ENCODE measurements at regions not wholly inside any gene's neighbourhood (a gene's known extent, or its start where the extent isn't known, plus 50 kb on each side); places are given as distances from the start of the nearest gene placed in this dataset.

DNA sequence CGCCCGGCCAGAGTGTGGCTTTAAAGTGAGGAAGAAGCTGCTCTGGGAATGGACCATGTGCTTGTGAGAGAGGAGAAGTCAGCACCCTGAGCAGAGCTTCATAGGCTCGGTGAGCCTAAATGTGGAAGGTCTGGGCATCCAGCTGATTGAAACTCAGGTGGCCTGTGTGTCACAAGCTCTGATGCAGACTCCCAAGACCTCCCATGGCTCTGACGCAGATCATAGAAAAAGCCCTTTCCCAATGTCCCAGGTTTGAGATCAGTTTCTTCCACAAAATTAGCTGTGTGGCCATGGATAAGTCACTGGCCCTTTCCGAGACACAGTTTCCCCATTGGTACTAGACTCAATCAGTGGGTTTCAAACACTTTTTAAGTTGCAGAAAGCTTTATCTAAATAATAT lies 180.0 kb upstream of the CCL2 start:
- Histone ChIP-seq H3K4me3 (replicated peaks in 1 of 3; ENCODE audit: insufficient read depth in 1 of 3, low read depth in 1 of 3, low read length in 3 of 3) (no peak overlapping the region), H2AFZ (ENCODE audit: low read depth, low read length) (no peak overlapping the region), H3K4me2 (ENCODE audit: insufficient read depth, low read length) (no peak overlapping the region), H3K9me3 (replicated peaks; ENCODE audit: control insufficient read depth, insufficient read depth, low read length) (peaks cover 2% of the 10 kb centered on the region), H3K9ac (replicated peaks; ENCODE audit: extremely low read depth, insufficient read depth, low read length) (no peak overlapping the region), H3K36me3 (ENCODE audit: control insufficient read depth in 2 of 2, extremely low read depth in 1 of 2, insufficient read depth in 2 of 2, low read length in 2 of 2) (no peaks in the 10 kb centered on the region), H3K27ac (ENCODE audit: insufficient read depth, low read depth, low read length) (no peak overlapping the region), H3K79me2 (ENCODE audit: control insufficient read depth, insufficient read depth, low read length) (no peaks in the 10 kb centered on the region), H3K9me1 (replicated peaks; ENCODE audit: control insufficient read depth, extremely low read depth, insufficient read depth, low read length) (no peaks in the 10 kb centered on the region), H3K4me1 (ENCODE audit: control insufficient read depth, extremely low read depth, insufficient read depth, low read length) (no peaks in the 10 kb centered on the region), H4K20me1 (replicated peaks; ENCODE audit: control insufficient read depth, extremely low read depth, insufficient read depth, low read length) (no peaks in the 10 kb centered on the region), H3K27me3 (ENCODE audit: control insufficient read depth in 2 of 2, insufficient read depth in 2 of 2, low read length in 2 of 2) (no peaks in the 10 kb centered on the region)
- TF ChIP-seq FOS (IDR thresholded peaks at IDR 0.05; ENCODE audit: borderline replicate concordance, insufficient read depth, low read length) (no peak), GATA2 (IDR thresholded peaks at IDR 0.05; ENCODE audit: insufficient read depth, insufficient read length, low read depth, low read length) (no peak), POLR2AphosphoS5 (IDR thresholded peaks at IDR 0.05; ENCODE audit: insufficient read depth, low read depth, low read length) (no peak), POLR2A (IDR thresholded peaks at IDR 0.05; ENCODE audit: low read depth, low read length) (no peak), JUN (IDR thresholded peaks at IDR 0.05; ENCODE audit: borderline replicate concordance, insufficient read depth, insufficient read length, low read depth) (no peak), MYC (IDR thresholded peaks at IDR 0.05; ENCODE audit: low read depth, low read length) (no peak), EZH2 (IDR thresholded peaks at IDR 0.05; ENCODE audit: borderline replicate concordance, low read depth, low read length, severe bottlenecking) (no peak)
- TF ChIP-seq, protein P1, sequence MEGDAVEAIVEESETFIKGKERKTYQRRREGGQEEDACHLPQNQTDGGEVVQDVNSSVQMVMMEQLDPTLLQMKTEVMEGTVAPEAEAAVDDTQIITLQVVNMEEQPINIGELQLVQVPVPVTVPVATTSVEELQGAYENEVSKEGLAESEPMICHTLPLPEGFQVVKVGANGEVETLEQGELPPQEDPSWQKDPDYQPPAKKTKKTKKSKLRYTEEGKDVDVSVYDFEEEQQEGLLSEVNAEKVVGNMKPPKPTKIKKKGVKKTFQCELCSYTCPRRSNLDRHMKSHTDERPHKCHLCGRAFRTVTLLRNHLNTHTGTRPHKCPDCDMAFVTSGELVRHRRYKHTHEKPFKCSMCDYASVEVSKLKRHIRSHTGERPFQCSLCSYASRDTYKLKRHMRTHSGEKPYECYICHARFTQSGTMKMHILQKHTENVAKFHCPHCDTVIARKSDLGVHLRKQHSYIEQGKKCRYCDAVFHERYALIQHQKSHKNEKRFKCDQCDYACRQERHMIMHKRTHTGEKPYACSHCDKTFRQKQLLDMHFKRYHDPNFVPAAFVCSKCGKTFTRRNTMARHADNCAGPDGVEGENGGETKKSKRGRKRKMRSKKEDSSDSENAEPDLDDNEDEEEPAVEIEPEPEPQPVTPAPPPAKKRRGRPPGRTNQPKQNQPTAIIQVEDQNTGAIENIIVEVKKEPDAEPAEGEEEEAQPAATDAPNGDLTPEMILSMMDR (IDR thresholded peaks at IDR 0.05; ENCODE audit: extremely low read depth in 1 of 2, insufficient read depth in 1 of 2, low read depth in 1 of 2, low read length in 2 of 2) = no peak
- TF ChIP-seq, protein P2, sequence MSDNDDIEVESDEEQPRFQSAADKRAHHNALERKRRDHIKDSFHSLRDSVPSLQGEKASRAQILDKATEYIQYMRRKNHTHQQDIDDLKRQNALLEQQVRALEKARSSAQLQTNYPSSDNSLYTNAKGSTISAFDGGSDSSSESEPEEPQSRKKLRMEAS (IDR thresholded peaks at IDR 0.05; ENCODE audit: insufficient read depth, insufficient read length) = no peak
- POLR2A ChIA-PET = no interaction called here
- dilution Hi-C loops (cut with MboI; ENCODE audit: extremely low pct_ligation_motif_present, low sequenced_read_pairs) = no loop called here
- FAIRE-seq (no peak), DNase-seq (ENCODE audit: low read depth, low spot score) (no peak)
- CTCF ChIA-PET = no interaction called here
- no TSS peak for BruUV-seq (replicated peaks)
- intact Hi-C loops (cut with micrococcal nuclease) = no loop called here

Data from endothelial cell of umbilical vein (primary cell).